ENCODE measurements at regions not wholly inside any gene's neighbourhood (a gene's known extent, or its start where the extent isn't known, plus 50 kb on each side); places are given as distances from the start of the nearest gene placed in this dataset.
"Not testable (repeated sequence)": the region's sequence is repeated elsewhere in the genome, so short reads cannot be mapped to it uniquely, and the experiment has no call there.

DNA sequence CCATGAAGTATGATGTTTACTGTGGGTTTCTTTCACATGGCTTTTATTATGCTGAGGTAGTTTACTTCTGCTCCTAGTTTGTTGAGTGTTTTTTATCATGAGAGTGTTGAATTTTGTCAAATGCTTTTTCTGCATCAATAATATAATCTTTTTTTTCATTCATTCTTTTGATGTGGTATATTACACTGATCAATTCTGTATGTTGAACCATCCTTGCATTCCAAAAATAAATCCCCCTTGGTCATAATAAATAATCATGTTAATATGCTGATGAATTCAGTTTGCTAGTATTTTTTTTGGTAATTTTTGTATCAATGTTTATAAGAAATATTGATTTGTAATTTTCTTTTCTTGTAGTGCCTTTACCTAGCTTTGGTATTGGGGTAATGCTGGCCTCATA lies 97.9 kb upstream of the ZNF648 start:
- H3K4me3 ChIP-seq (ENCODE audit: control insufficient read depth, low read depth, low read length): no peak overlapping the region
- TF ChIP-seq, protein P1, sequence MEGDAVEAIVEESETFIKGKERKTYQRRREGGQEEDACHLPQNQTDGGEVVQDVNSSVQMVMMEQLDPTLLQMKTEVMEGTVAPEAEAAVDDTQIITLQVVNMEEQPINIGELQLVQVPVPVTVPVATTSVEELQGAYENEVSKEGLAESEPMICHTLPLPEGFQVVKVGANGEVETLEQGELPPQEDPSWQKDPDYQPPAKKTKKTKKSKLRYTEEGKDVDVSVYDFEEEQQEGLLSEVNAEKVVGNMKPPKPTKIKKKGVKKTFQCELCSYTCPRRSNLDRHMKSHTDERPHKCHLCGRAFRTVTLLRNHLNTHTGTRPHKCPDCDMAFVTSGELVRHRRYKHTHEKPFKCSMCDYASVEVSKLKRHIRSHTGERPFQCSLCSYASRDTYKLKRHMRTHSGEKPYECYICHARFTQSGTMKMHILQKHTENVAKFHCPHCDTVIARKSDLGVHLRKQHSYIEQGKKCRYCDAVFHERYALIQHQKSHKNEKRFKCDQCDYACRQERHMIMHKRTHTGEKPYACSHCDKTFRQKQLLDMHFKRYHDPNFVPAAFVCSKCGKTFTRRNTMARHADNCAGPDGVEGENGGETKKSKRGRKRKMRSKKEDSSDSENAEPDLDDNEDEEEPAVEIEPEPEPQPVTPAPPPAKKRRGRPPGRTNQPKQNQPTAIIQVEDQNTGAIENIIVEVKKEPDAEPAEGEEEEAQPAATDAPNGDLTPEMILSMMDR (IDR thresholded peaks at IDR 0.05; ENCODE audit: control insufficient read depth, insufficient read depth, low read depth, low read length, missing control alignments): no peak
- DNase-seq (ENCODE audit: low read depth): no peak

DNA sequence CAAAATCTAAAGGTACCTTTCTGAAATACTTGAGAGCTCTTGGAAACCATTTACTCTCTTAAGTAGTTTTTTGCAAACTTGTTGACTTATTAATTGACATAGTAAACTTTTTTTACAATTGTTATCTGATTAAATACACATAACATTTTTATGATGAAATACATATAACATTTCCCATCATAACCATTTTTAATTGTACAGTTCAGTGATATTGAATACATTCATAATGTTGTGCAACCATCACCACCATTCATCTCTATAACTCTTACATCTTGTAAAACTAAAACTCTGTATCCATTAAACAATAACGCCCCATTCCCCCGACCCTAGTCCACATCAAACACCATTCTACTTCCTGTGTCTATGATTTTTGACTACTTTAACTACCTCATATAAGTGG lies 95.7 kb upstream of the ZNF648 start:
- DNase-seq (ENCODE audit: low read depth): no peak
- TF ChIP-seq, protein P1 (IDR thresholded peaks at IDR 0.05; ENCODE audit: control insufficient read depth, insufficient read depth, low read depth, low read length, missing control alignments): no peak
- no peak overlapping the region for H3K4me3 ChIP-seq (ENCODE audit: control insufficient read depth, low read depth, low read length)

DNA sequence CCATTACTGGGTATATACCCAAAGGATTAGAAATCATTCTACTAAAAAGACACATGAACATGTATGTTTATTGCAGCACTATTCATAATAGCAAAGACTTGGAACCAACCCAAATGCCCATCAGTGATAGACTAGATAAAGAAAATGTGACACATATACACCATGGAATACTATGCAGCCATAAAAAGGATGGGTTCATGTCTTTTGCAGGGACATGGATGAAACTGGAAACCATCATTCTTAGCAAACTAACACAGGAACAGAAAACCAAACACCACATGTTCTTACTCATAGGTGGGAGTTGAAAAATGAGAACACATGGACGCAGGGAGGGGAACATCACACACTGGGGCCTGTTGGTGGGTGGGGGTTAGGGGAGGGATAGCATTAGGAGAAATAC lies 92.9 kb upstream of the ZNF648 start:
- H3K4me3 ChIP-seq (ENCODE audit: control insufficient read depth, low read depth, low read length); DNase-seq (ENCODE audit: low read depth): not testable (repeated sequence)

DNA sequence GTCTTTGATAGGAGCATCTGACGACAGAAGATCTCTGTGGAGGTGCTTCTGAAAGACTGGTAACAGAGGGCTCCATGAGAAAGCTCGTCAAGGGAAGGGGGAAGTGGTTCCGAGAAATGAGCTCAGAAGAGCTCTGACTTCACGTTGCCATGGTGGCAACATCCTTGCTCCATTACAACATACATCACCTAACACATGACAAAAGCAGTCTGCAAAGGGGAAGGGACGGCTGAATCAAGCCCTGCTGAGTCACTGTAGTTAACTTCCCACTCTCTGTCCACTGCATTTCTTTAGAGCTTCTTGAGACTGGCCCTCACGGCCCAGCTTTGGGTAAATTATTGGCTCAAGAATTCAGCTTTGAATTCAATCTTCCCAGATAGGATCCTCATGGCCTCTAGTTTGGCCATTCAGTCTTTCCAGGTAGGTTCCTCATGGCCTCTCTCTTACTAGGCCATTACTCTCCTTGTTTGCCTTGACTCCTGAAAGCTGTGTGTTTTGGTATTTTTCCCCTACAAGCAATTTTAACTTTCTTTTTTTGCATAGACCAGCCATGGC lies 88.0 kb upstream of the ZNF648 start:
- TF ChIP-seq, protein P1 (IDR thresholded peaks at IDR 0.05; ENCODE audit: control insufficient read depth, insufficient read depth, low read depth, low read length, missing control alignments): no peak
- peak; percentile 89 for DNase-seq (ENCODE audit: low read depth)
- no peak overlapping the region for H3K4me3 ChIP-seq (ENCODE audit: control insufficient read depth, low read depth, low read length)

DNA sequence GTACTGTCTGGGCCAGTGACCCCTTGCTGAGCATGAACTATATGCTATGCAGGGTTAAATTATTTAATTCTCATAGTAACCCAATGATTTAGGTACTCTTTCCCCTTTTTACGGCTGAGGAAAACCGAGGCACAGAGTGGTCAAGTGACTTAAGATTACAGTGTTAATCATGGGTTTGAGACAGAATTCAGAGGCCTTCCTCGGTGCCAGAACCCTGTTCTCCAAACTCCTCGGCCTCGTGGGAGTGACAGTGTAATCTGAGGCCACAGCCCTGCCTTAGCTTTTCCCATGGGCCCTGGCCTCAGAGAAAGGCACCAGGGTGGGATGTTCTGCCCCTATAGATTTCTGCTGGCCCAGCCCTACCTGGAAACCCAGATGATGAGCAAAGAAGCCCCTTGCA lies 86.4 kb upstream of the ZNF648 start:
- no peak for DNase-seq (ENCODE audit: low read depth)
- TF ChIP-seq, protein P1 (IDR thresholded peaks at IDR 0.05; ENCODE audit: control insufficient read depth, insufficient read depth, low read depth, low read length, missing control alignments): no peak

DNA sequence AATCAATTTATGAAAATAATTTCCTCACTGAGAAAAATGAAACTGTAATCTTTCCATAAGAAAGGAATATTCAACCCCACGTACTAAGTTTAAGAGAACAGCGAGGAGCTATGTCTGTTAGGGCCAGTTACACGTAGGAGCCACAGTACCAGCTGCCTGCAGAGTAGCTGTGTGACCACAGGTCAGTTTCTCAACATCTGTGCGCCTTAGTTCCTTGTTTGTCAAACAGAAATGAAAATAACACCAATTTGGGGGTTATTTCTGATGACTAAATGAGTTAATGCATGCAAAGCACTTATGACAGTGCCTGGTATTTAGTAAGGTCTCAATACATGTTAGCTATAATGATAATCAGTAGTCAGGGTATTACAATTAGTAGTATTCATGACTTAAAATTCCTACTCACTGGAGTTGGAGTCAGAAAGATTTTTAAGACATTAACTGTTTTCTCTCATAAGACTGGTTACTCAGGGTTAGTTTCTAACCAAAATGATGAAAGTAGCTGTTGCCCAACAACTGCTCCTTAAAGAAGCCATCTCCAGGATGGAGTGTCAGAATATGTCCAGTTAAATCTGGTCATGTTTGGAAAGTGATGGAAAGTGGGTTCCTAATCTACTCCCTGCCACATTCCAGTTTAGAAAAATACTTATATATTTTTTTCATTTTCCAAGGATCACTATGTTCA lies 85.8 kb upstream of the ZNF648 start:
- TF ChIP-seq, protein P1 (IDR thresholded peaks at IDR 0.05; ENCODE audit: control insufficient read depth, insufficient read depth, low read depth, low read length, missing control alignments): no peak
- peak; percentile 28 for DNase-seq (ENCODE audit: low read depth)
- H3K4me3 ChIP-seq (ENCODE audit: control insufficient read depth, low read depth, low read length): no peak overlapping the region

More for the DNA sequence above, 86.4 kb upstream of the ZNF648 start:
- H3K4me3 ChIP-seq (ENCODE audit: control insufficient read depth, low read depth, low read length): no peak overlapping the region

DNA sequence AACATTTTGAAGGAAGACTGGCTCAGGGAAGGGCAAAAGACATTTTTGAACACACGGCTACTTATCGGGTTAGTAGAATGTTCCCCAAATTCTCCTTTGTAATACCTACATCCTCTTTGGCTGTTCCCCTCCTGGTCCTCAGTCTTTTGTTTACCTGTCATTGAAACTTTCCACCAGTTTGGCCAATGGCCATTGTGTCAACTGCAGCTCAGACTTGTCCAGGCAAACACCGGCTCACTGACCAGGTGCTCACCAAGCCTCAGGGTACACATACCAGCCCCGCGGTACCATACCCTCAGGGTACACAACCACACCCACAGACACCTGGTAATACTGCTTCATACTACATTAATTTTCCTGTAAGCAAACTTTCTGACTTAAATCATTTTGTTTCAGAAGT lies 84.8 kb upstream of the ZNF648 start:
- DNase-seq (ENCODE audit: low read depth): no peak
- no peak overlapping the region for H3K4me3 ChIP-seq (ENCODE audit: control insufficient read depth, low read depth, low read length)
- TF ChIP-seq, protein P1 (IDR thresholded peaks at IDR 0.05; ENCODE audit: control insufficient read depth, insufficient read depth, low read depth, low read length, missing control alignments): no peak
